ENCODE measurements at regions not wholly inside any gene's neighbourhood (a gene's known extent, or its start where the extent isn't known, plus 50 kb on each side); places are given as distances from the start of the nearest gene placed in this dataset.

DNA sequence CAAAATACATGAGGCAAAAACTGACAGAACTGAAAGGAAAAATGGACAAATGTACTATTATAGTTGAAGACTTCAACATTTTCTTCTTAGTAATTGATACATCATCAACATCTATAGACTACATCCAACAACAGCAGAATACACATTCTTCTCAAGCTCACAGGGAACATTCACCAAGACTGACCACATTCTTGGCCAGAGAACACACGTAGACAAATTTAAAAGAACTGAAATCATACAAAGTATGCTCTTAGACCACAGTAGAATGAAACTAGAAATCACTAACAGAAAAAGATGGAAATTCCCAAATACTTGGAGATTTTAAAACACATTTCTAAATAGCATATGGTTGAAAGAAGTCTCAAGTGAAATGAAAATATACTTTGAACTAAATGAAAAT lies 55.1 kb upstream of the NSMCE3 start:
- Histone ChIP-seq H4K20me1 (replicated peaks in 1 of 2; ENCODE audit: control insufficient read depth in 1 of 2, insufficient read depth in 2 of 2, low read length in 2 of 2) (no peaks in the 10 kb centered on the region), H3K4me2 (ENCODE audit: insufficient read depth in 1 of 2, low read depth in 2 of 2, low read length in 2 of 2) (no peak overlapping the region), H2AK5ac (ENCODE audit: low read depth, low read length) (no peak overlapping the region), H3K4me1 (replicated peaks in 1 of 4; ENCODE audit: control insufficient read depth in 3 of 4, insufficient read depth in 4 of 4, low read length in 3 of 4) (peaks cover 0 to 6% (median 3%) of the 10 kb centered on the region in 4 experiments; a peak in 4 of 7 replicates), H3K4me3 (ENCODE audit: extremely low read depth in 1 of 4, insufficient read depth in 2 of 4, low read depth in 3 of 4, low read length in 4 of 4) (no peak overlapping the region), H2AFZ (ENCODE audit: low read length) (no peak overlapping the region), H3K18ac (ENCODE audit: extremely low read depth, low read length) (no peak overlapping the region), H3K9me3 (ENCODE audit: insufficient read depth in 2 of 2, low read depth in 1 of 2, low read length in 1 of 2) (no peaks in the 10 kb centered on the region), H3K36me3 (ENCODE audit: control insufficient read depth in 2 of 4, insufficient read depth in 4 of 4, low read length in 3 of 4) (no peaks in the 10 kb centered on the region), H4K8ac (ENCODE audit: extremely low read depth, insufficient read depth, low read length) (no peak overlapping the region), H3K23me2 (ENCODE audit: low read depth, low read length) (no peaks in the 10 kb centered on the region), H2BK15ac (ENCODE audit: low read length) (no peak overlapping the region), H3K14ac (ENCODE audit: insufficient read length) (no peak overlapping the region), H4K5ac (ENCODE audit: insufficient read length, low read depth, low read length) (no peak overlapping the region), H3K9ac (replicated peaks in 1 of 4; ENCODE audit: extremely low read depth in 1 of 4, low read depth in 3 of 4, low read length in 3 of 4) (no peak overlapping the region), H2BK20ac (ENCODE audit: low read length) (no peak overlapping the region), H3K27ac (ENCODE audit: low read depth, low read length) (no peak overlapping the region), H3K27me3 (replicated peaks in 1 of 4; ENCODE audit: control insufficient read depth in 3 of 4, extremely low read depth in 1 of 4, insufficient read depth in 3 of 4, low read length in 3 of 4) (no peaks in the 10 kb centered on the region), H3K4ac (replicated peaks; ENCODE audit: insufficient read length, low read depth, low read length) (no peak overlapping the region), H3K23ac (ENCODE audit: insufficient read length) (no peak overlapping the region), H3K79me1 (ENCODE audit: low read depth, low read length) (no peaks in the 10 kb centered on the region), H3K79me2 (ENCODE audit: control insufficient read depth in 1 of 2, insufficient read depth in 2 of 2, low read length in 2 of 2) (no peaks in the 10 kb centered on the region), H2BK12ac (ENCODE audit: low read depth, low read length) (no peak overlapping the region), H2BK120ac (replicated peaks; ENCODE audit: low read depth, low read length) (no peak overlapping the region), H3K56ac (replicated peaks; ENCODE audit: insufficient read length, low read depth, low read length) (no peak overlapping the region), H2BK5ac (ENCODE audit: low read depth, low read length) (no peak overlapping the region), H4K91ac (replicated peaks; ENCODE audit: insufficient read length, low read length) (no peak overlapping the region)
- FAIRE-seq, result no peak
- ChIA-PET POLR2A (ENCODE audit: partially characterized antibody) (no interaction called here), CTCF (ENCODE audit: partially characterized antibody) (no interaction called here)
- 88% methylated on average over 1 of the region's 1 CpG; no CpG with 5 or more reads in 1 of the 2 experiments for WGBS, 2 experiments (ENCODE audit: extremely low coverage in 1 of 2, insufficient coverage in 1 of 2, insufficient read length in 1 of 2, insufficient replicate concordance in 2 of 2, low coverage in 1 of 2, low lambda C conversion rate in 2 of 2, missing lambda C conversion rate in 1 of 2)
- no peak for DNase-seq (ENCODE audit: low read depth in 1 of 2, low spot score in 2 of 2)
- no peak for TF ChIP-seq EP300 (IDR thresholded peaks at IDR 0.05; ENCODE audit: borderline replicate concordance in 1 of 2, low read depth in 2 of 2, low read length in 2 of 2)
- no peak for TF ChIP-seq MAFK (IDR thresholded peaks at IDR 0.05; ENCODE audit: low read depth, low read length)
- TF ChIP-seq EZH2 (IDR thresholded peaks at IDR 0.05; ENCODE audit: low read depth, low read length, severe bottlenecking), result no peak
- no peak for TF ChIP-seq TAF1 (IDR thresholded peaks at IDR 0.05; ENCODE audit: low read depth, low read length)
- TF ChIP-seq CREB1 (IDR thresholded peaks at IDR 0.05), result no peak
- no peak for TF ChIP-seq GABPA (IDR thresholded peaks at IDR 0.05; ENCODE audit: borderline replicate concordance, insufficient read depth, low read length)
- TF ChIP-seq SIX5 (IDR thresholded peaks at IDR 0.05; ENCODE audit: low read depth, low read length), result no peak
- TF ChIP-seq, protein P1, sequence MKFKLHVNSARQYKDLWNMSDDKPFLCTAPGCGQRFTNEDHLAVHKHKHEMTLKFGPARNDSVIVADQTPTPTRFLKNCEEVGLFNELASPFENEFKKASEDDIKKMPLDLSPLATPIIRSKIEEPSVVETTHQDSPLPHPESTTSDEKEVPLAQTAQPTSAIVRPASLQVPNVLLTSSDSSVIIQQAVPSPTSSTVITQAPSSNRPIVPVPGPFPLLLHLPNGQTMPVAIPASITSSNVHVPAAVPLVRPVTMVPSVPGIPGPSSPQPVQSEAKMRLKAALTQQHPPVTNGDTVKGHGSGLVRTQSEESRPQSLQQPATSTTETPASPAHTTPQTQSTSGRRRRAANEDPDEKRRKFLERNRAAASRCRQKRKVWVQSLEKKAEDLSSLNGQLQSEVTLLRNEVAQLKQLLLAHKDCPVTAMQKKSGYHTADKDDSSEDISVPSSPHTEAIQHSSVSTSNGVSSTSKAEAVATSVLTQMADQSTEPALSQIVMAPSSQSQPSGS (IDR thresholded peaks at IDR 0.05; ENCODE audit: low read length), result no peak
- no peak for TF ChIP-seq SIN3A (conservative IDR thresholded peaks at IDR 0.05 in 1 of 2, IDR thresholded peaks at IDR 0.05 in 1 of 2; ENCODE audit: low read depth in 1 of 2, low read length in 2 of 2)
- TF ChIP-seq, protein P2, sequence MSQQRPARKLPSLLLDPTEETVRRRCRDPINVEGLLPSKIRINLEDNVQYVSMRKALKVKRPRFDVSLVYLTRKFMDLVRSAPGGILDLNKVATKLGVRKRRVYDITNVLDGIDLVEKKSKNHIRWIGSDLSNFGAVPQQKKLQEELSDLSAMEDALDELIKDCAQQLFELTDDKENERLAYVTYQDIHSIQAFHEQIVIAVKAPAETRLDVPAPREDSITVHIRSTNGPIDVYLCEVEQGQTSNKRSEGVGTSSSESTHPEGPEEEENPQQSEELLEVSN (IDR thresholded peaks at IDR 0.05), result no peak
- no peak for TF ChIP-seq POU5F1 (IDR thresholded peaks at IDR 0.05; ENCODE audit: low read depth, low read length)
- no peak for TF ChIP-seq KDM5A (IDR thresholded peaks at IDR 0.05; ENCODE audit: low read length)

Measured in H1 (cell line).